ENCODE measurements at regions not wholly inside any gene's neighbourhood (a gene's known extent, or its start where the extent isn't known, plus 50 kb on each side); places are given as distances from the start of the nearest gene placed in this dataset.

DNA sequence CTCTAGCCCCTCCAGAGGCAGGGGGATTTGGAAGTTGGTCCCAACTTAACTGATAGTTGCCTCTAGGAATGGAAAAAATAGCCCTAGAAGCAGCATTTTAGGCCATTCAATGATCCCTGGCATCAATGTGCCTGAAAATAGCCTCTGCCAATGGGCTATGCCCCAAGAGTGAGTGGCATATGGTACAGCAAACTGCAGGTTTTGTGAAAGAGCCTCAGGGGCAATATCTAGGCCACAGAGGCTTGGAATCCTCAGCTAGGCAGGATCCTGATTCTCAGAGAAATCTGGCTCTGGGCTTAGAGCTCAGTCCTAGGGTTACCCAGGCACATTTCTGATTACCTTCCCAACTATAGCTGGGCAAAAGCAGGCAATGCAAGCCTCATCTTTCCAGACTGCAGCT, 104.4 kb upstream of the MOCS1 start:
- no peak overlapping the region for H3K27ac Mint-ChIP-seq
- H3K36me3 Mint-ChIP-seq: no peaks in the 10 kb centered on the region
- intact Hi-C loops (cut with micrococcal nuclease): no loop called here
- CTCF ChIA-PET: no interaction called here
- H3K27ac ChIP-seq (ENCODE audit: low read depth, low read length): no peak overlapping the region
- no peaks in the 10 kb centered on the region for H3K27me3 ChIP-seq (ENCODE audit: control insufficient read depth in 2 of 2, insufficient read depth in 2 of 2, low read length in 2 of 2)
- H3K4me3 Mint-ChIP-seq: no peak overlapping the region
- ATAC-seq: no peak
- H3K4me1 Mint-ChIP-seq: no peaks in the 10 kb centered on the region
- H3K27me3 Mint-ChIP-seq: peaks cover under 1 to 54% (median 22%) of the 10 kb centered on the region in 5 donors
- no peaks in the 10 kb centered on the region for H3K36me3 ChIP-seq (ENCODE audit: control insufficient read depth in 2 of 3, insufficient read depth in 3 of 3, low read length in 3 of 3)
- no peaks in the 10 kb centered on the region for H3K4me1 ChIP-seq (ENCODE audit: control insufficient read depth in 2 of 2, insufficient read depth in 2 of 2, low read length in 2 of 2)
- H3K4me3 ChIP-seq (ENCODE audit: low read length): no peak overlapping the region
- peaks cover 0 to 23% (median 3%) of the 10 kb centered on the region in 11 donors for H3K9me3 Mint-ChIP-seq
- no peaks in the 10 kb centered on the region for H3K9me3 ChIP-seq (ENCODE audit: control insufficient read depth in 2 of 3, low read length in 3 of 3)
- POLR2A ChIA-PET: no interaction called here
- DNase-seq: no peak

DNA sequence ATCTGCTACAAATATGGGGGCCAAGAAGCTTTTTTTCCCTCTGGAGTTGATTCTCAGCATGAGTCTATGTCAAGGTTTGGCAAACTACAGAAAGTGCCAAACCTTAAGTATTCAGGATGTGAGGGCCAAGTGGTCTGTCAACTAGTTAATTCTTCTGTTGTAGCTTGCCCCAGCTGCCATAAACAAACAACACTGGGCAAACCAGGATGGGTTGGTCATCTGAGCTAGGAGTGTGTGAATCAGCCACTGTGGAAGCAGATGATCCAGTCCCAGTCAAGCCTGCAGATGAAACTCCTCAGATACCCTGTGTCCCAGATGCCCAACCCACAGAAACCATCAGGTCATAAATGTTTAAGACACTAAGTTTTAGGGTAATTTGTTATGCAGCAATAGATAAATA, 103.0 kb upstream of the MOCS1 start:
- POLR2A ChIA-PET: no interaction called here

DNA sequence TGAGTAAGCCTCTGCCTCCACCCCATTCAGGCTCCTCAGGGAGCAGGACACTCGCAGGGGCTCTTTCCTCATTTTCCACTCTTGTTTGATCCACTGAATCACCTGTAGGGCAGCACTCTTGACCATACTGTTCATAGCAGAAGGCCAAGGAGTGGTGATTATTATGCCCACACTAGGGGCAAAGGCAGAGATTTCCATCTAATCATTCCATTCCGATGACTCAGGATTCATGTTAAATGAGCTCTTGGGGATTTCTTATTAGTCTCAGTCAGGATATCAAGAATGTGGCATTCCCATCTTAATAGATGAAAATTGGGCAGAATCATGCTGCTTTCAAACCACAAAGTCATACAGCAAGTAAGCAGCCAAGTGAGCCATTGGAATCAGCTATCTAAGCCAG, 101.9 kb upstream of the MOCS1 start:
- Histone ChIP-seq H3K36me3 (ENCODE audit: control insufficient read depth in 2 of 3, insufficient read depth in 3 of 3, low read length in 3 of 3) (no peaks in the 10 kb centered on the region), H3K4me1 (ENCODE audit: control insufficient read depth in 2 of 2, insufficient read depth in 2 of 2, low read length in 2 of 2) (no peaks in the 10 kb centered on the region), H3K4me3 (ENCODE audit: low read length) (no peak overlapping the region), H3K27ac (ENCODE audit: low read depth, low read length) (no peak overlapping the region), H3K9me3 (ENCODE audit: control insufficient read depth in 2 of 3, low read length in 3 of 3) (no peaks in the 10 kb centered on the region), H3K27me3 (ENCODE audit: control insufficient read depth in 2 of 2, insufficient read depth in 2 of 2, low read length in 2 of 2) (no peaks in the 10 kb centered on the region)
- peaks cover 0 to 8% (median 0%) of the 10 kb centered on the region in 11 donors for H3K9me3 Mint-ChIP-seq
- CTCF ChIA-PET: no interaction called here
- no peak for DNase-seq
- H3K27me3 Mint-ChIP-seq: peaks cover 0 to 43% (median 9%) of the 10 kb centered on the region in 5 donors
- no peak overlapping the region for H3K4me3 Mint-ChIP-seq
- H3K4me1 Mint-ChIP-seq: no peaks in the 10 kb centered on the region
- intact Hi-C loops (cut with micrococcal nuclease): no loop called here
- ATAC-seq: no peak
- no peaks in the 10 kb centered on the region for H3K36me3 Mint-ChIP-seq
- POLR2A ChIA-PET: no interaction called here
- no peak overlapping the region for H3K27ac Mint-ChIP-seq

More for the DNA sequence above, 103.0 kb upstream of the MOCS1 start:
- H3K27ac Mint-ChIP-seq: no peak overlapping the region
- H3K27me3 Mint-ChIP-seq: peaks cover 0 to 49% (median 16%) of the 10 kb centered on the region in 5 donors
- H3K36me3 ChIP-seq (ENCODE audit: control insufficient read depth in 2 of 3, insufficient read depth in 3 of 3, low read length in 3 of 3): no peaks in the 10 kb centered on the region
- no peak for DNase-seq
- H3K9me3 Mint-ChIP-seq: peaks cover 0 to 18% (median 3%) of the 10 kb centered on the region in 11 donors
- CTCF ChIA-PET: no interaction called here
- intact Hi-C loops (cut with micrococcal nuclease): no loop called here
- no peak for ATAC-seq
- H3K4me1 Mint-ChIP-seq: no peaks in the 10 kb centered on the region
- H3K36me3 Mint-ChIP-seq: no peaks in the 10 kb centered on the region
- no peaks in the 10 kb centered on the region for H3K4me1 ChIP-seq (ENCODE audit: control insufficient read depth in 2 of 2, insufficient read depth in 2 of 2, low read length in 2 of 2)
- H3K27ac ChIP-seq (ENCODE audit: low read depth, low read length): no peak overlapping the region
- no peaks in the 10 kb centered on the region for H3K9me3 ChIP-seq (ENCODE audit: control insufficient read depth in 2 of 3, low read length in 3 of 3)
- no peaks in the 10 kb centered on the region for H3K27me3 ChIP-seq (ENCODE audit: control insufficient read depth in 2 of 2, insufficient read depth in 2 of 2, low read length in 2 of 2)
- no peak overlapping the region for H3K4me3 Mint-ChIP-seq
- no peak overlapping the region for H3K4me3 ChIP-seq (ENCODE audit: low read length)

DNA sequence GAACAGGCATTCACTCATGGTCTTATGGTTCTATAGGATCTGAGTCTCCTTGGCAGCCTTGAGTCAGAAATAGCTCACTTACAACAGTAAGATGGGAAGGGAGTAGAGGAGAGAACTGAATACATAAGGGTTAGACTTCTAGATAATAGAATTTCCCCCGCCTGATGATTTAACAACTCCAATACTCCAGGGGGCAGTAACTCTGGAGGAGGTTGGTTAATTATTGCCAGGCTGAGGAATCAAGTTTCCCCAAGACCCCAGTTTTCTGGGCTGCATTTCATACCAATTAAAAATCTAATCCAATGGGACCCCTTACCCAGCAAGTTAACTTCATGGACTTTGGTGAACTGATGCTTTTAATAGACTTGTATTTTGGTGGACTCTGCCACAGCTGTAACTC, 94.2 kb upstream of the MOCS1 start:
- Histone ChIP-seq H3K27ac (ENCODE audit: low read depth, low read length) (no peak overlapping the region), H3K9me3 (ENCODE audit: control insufficient read depth in 2 of 3, low read length in 3 of 3) (no peaks in the 10 kb centered on the region), H3K4me1 (ENCODE audit: control insufficient read depth in 2 of 2, insufficient read depth in 2 of 2, low read length in 2 of 2) (no peaks in the 10 kb centered on the region), H3K27me3 (ENCODE audit: control insufficient read depth in 2 of 2, insufficient read depth in 2 of 2, low read length in 2 of 2) (no peaks in the 10 kb centered on the region), H3K36me3 (ENCODE audit: control insufficient read depth in 2 of 3, insufficient read depth in 3 of 3, low read length in 3 of 3) (no peaks in the 10 kb centered on the region), H3K4me3 (ENCODE audit: low read length) (no peak overlapping the region)
- intact Hi-C loops (cut with micrococcal nuclease): no loop called here
- Mint-ChIP-seq H3K9me3 (peaks cover 0 to 6% (median 0%) of the 10 kb centered on the region in 11 donors), H3K27me3 (peaks cover 5 to 30% (median 12%) of the 10 kb centered on the region in 5 donors), H3K27ac (no peak overlapping the region), H3K36me3 (no peaks in the 10 kb centered on the region), H3K4me3 (no peak overlapping the region), H3K4me1 (no peaks in the 10 kb centered on the region)
- DNase-seq: no peak
- ChIA-PET POLR2A (no interaction called here), CTCF (no interaction called here)
- ATAC-seq: no peak

DNA sequence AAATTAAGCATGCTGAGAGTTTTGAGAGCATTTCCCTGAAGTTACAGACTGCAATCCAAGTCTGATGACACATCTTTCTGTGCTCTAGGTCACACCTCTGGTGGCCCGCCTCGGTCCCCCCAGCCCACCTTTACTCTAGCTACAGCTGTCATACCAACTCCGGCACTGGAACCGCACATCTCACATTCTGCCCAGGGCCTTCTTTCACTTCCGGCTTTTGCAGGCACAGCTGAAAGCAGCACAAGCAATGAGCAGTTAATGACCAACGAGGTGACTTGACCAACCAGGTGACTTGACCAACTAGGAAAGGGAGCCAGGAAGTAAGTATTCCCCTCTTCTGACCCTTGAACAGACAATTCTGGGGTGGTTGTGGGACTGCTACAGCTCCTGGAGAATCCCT, 88.6 kb upstream of the MOCS1 start:
- intact Hi-C loops (cut with micrococcal nuclease): no loop called here
- POLR2A ChIA-PET: no interaction called here
- H3K4me3 Mint-ChIP-seq: no peak overlapping the region

DNA sequence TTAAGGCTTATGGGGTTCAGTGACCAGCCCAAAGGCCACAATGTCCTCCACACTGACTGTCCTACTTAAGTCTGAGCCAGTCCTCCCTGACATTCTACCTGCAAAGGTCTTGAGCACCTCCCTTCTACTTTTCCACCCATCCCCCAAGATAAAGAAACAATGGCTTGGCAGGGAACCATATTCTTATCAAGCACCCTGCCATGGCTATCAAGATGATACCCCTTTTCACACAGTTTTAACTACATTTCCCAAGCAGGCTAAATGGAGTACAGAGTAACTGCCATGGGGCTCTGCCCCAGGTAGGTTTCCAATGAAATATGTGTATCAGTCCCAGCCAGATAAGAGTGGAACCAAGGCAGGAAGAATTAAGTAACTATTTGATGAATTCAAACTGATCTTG, 85.9 kb upstream of the MOCS1 start:
- Histone ChIP-seq H3K9me3 (ENCODE audit: control insufficient read depth in 2 of 3, low read length in 3 of 3) (no peaks in the 10 kb centered on the region), H3K4me1 (ENCODE audit: control insufficient read depth in 2 of 2, insufficient read depth in 2 of 2, low read length in 2 of 2) (no peaks in the 10 kb centered on the region), H3K4me3 (ENCODE audit: low read length) (no peak overlapping the region), H3K27me3 (ENCODE audit: control insufficient read depth in 2 of 2, insufficient read depth in 2 of 2, low read length in 2 of 2) (no peaks in the 10 kb centered on the region), H3K27ac (ENCODE audit: low read depth, low read length) (no peak overlapping the region), H3K36me3 (ENCODE audit: control insufficient read depth in 2 of 3, insufficient read depth in 3 of 3, low read length in 3 of 3) (no peaks in the 10 kb centered on the region)
- Mint-ChIP-seq H3K4me3 (no peak overlapping the region), H3K27ac (no peak overlapping the region), H3K4me1 (peaks cover 0 to 2% (median 0%) of the 10 kb centered on the region in 7 donors), H3K27me3 (peaks cover 0 to 55% (median 31%) of the 10 kb centered on the region in 5 donors), H3K36me3 (peaks cover 0 to 12% (median 4%) of the 10 kb centered on the region in 5 donors), H3K9me3 (peaks cover 0 to 45% (median 13%) of the 10 kb centered on the region in 11 donors)
- POLR2A ChIA-PET: no interaction called here
- intact Hi-C loops (cut with micrococcal nuclease): no loop called here
- CTCF ChIA-PET: no interaction called here
- ATAC-seq (no peak), DNase-seq (no peak)

More for the DNA sequence above, 88.6 kb upstream of the MOCS1 start:
- H3K4me3 ChIP-seq (ENCODE audit: low read length): no peak overlapping the region
- ATAC-seq: no peak
- Mint-ChIP-seq H3K36me3 (peaks cover 0 to 12% (median 1%) of the 10 kb centered on the region in 5 donors), H3K4me1 (peaks cover 0 to 2% (median 0%) of the 10 kb centered on the region in 7 donors), H3K9me3 (peaks cover 3 to 29% (median 9%) of the 10 kb centered on the region in 11 donors), H3K27ac (no peak overlapping the region), H3K27me3 (peaks cover 3 to 54% (median 21%) of the 10 kb centered on the region in 5 donors)
- H3K27ac ChIP-seq (ENCODE audit: low read depth, low read length): no peak overlapping the region
- no peaks in the 10 kb centered on the region for H3K4me1 ChIP-seq (ENCODE audit: control insufficient read depth in 2 of 2, insufficient read depth in 2 of 2, low read length in 2 of 2)
- H3K9me3 ChIP-seq (ENCODE audit: control insufficient read depth in 2 of 3, low read length in 3 of 3): no peaks in the 10 kb centered on the region
- no peaks in the 10 kb centered on the region for H3K36me3 ChIP-seq (ENCODE audit: control insufficient read depth in 2 of 3, insufficient read depth in 3 of 3, low read length in 3 of 3)
- CTCF ChIA-PET: no interaction called here
- H3K27me3 ChIP-seq (ENCODE audit: control insufficient read depth in 2 of 2, insufficient read depth in 2 of 2, low read length in 2 of 2): no peaks in the 10 kb centered on the region
- DNase-seq: no peak

DNA sequence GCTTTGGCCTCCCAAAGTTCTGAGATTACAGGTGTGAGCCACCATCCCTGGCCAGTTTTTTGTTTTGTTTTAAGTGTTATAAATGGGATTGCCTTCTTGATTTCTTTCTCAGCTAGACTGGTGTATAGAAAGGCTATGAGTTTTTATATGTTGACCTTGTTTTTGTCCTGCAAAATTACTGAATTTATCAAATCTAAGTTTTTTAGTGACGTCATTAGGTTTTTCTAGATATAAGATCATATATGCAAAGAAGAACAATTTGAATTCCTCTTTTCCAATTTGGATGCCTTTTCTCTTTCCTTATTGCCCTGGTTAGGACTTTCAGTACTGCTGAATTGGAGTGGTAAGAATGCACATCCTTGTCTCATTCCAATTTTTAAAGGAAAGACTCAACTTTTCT, 81.3 kb upstream of the MOCS1 start:
- no peak overlapping the region for H3K4me3 ChIP-seq (ENCODE audit: low read length)
- H3K27ac ChIP-seq (ENCODE audit: low read depth, low read length): no peak overlapping the region
- H3K27me3 Mint-ChIP-seq: peaks cover 0 to 54% (median 46%) of the 10 kb centered on the region in 5 donors
- intact Hi-C loops (cut with micrococcal nuclease): no loop called here
- ATAC-seq (no peak), DNase-seq (no peak)
- no peaks in the 10 kb centered on the region for H3K9me3 ChIP-seq (ENCODE audit: control insufficient read depth in 2 of 3, low read length in 3 of 3)
- ChIA-PET CTCF (no interaction called here), POLR2A (no interaction called here)
- peaks cover 0 to 12% (median 4%) of the 10 kb centered on the region in 5 donors for H3K36me3 Mint-ChIP-seq
- peaks cover 0 to 45% (median 13%) of the 10 kb centered on the region in 11 donors for H3K9me3 Mint-ChIP-seq
- H3K27me3 ChIP-seq (ENCODE audit: control insufficient read depth in 2 of 2, insufficient read depth in 2 of 2, low read length in 2 of 2): no peaks in the 10 kb centered on the region
- no peaks in the 10 kb centered on the region for H3K4me1 ChIP-seq (ENCODE audit: control insufficient read depth in 2 of 2, insufficient read depth in 2 of 2, low read length in 2 of 2)
- H3K4me3 Mint-ChIP-seq: no peak overlapping the region
- no peaks in the 10 kb centered on the region for H3K4me1 Mint-ChIP-seq
- no peak overlapping the region for H3K27ac Mint-ChIP-seq
- no peaks in the 10 kb centered on the region for H3K36me3 ChIP-seq (ENCODE audit: control insufficient read depth in 2 of 3, insufficient read depth in 3 of 3, low read length in 3 of 3)
